ENCODE measurements at regions not wholly inside any gene's neighbourhood (a gene's known extent, or its start where the extent isn't known, plus 50 kb on each side); places are given as distances from the start of the nearest gene placed in this dataset.

DNA sequence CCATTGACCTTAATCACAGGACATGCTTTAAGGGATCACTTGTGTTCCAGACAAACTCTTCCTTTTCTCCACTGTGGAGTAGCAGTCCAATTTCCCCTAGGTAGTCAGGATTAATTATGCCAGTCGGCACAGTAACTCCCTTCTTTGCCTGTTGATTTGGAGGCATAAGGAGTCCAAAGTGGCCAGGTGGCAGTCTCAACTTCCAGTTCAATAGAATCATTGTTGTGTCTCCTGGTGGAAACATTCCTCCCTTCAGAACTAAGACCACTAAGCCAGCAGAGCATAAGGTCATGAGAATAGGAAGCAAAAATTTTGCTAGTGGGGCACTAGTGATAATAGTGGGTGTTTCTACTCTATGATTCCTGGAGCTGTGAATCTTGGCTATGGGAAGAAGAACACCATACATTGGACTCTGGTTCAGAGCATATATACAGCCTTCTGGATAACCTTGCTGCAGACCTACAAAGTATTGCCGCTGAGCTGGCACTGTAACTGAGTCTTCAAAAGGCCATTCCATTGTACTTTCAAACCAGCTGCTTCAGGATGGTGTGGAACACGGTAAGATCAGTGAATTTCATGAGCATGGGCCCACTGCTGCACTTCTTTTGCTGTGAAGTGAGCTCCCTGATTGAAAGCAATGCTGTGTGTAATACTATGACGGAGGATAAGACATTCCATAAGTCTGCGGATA, 147.3 kb upstream of the MAX start:
- Histone ChIP-seq H3K4me3 (no peak overlapping the region), H3K27ac (no peak overlapping the region)
- DNase-seq (ENCODE audit: low spot score), result no peak
- TF ChIP-seq, protein P1, sequence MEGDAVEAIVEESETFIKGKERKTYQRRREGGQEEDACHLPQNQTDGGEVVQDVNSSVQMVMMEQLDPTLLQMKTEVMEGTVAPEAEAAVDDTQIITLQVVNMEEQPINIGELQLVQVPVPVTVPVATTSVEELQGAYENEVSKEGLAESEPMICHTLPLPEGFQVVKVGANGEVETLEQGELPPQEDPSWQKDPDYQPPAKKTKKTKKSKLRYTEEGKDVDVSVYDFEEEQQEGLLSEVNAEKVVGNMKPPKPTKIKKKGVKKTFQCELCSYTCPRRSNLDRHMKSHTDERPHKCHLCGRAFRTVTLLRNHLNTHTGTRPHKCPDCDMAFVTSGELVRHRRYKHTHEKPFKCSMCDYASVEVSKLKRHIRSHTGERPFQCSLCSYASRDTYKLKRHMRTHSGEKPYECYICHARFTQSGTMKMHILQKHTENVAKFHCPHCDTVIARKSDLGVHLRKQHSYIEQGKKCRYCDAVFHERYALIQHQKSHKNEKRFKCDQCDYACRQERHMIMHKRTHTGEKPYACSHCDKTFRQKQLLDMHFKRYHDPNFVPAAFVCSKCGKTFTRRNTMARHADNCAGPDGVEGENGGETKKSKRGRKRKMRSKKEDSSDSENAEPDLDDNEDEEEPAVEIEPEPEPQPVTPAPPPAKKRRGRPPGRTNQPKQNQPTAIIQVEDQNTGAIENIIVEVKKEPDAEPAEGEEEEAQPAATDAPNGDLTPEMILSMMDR (IDR thresholded peaks at IDR 0.05), result no peak

DNA sequence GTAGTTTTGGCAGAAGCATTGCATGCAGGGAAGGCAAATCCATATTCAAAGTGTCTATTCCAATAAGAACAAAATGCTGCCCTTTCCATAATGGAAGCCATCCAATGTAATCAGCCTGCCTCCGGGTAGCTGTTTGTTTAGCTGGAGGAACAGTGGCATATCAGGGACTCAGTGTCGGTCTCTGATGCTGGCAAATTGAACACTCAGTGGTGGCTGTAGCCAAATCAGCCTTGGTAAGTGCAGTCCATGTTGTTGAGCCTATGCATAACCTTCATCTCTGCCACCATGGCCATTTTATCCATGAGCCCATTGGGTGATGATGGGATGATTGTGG, 147.8 kb upstream of the MAX start:
- DNase-seq (ENCODE audit: low spot score), result no peak
- no peak overlapping the region for H3K4me3 ChIP-seq

GRCh38 chr14:65251213-65251612, 148.9 kb upstream of the MAX start:
- DNase-seq (ENCODE audit: low spot score), result no peak
- H3K27ac ChIP-seq, result peak overlapping the region in 1 of 2 donors; percentile 7
- H3K4me3 ChIP-seq, result no peak overlapping the region
- TF ChIP-seq, protein P1 (IDR thresholded peaks at IDR 0.05), result no peak

More for the DNA sequence above, 147.8 kb upstream of the MAX start:
- TF ChIP-seq, protein P1 (IDR thresholded peaks at IDR 0.05), result no peak
- H3K27ac ChIP-seq, result no peak overlapping the region

DNA sequence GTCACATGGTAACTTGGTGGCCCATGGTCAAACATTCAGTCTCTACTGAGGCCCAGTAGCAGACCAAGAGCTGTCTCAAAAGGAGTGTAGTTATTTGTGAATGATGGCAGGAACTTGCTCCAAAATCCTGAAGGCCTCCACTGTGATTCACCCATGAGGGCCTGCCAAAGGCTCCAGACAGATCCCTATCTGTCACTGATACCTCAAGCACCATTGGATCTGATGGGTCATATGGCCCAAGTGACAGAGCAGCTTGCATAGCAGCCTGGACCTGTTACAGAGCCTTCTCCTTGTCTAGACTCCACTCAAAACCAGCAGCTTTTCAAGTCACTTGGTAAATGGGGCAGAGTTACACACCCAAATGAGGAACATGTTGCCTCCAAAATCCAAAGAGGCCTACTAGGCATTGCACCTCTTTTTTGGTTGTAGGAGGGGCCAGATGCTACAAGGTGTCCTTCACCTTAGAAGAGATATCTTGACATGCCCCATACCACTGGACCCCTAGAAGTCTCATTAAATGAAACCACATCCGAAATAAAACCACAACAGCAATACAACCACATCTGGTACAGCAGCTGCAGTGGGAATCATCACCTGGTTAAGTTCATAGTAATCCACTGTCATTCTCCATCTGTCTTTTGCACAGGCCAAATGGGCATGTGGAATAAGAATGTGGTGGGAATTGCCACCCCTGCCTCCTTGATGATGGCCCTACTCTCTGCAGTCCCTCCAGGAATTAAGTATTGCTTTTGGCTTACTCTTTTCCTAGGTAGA, 150.4 kb upstream of the MAX start:
- no peak for DNase-seq (ENCODE audit: low spot score)
- H3K27ac ChIP-seq, result no peak overlapping the region
- no peak overlapping the region for H3K4me3 ChIP-seq
- TF ChIP-seq, protein P1 (IDR thresholded peaks at IDR 0.05), result no peak

- no peak for DNase-seq (ENCODE audit: low spot score)
- no peak overlapping the region for H3K4me3 ChIP-seq
- no peak overlapping the region for H3K27ac ChIP-seq
- TF ChIP-seq, protein P1 (IDR thresholded peaks at IDR 0.05), result no peak
Measured at GRCh38 chr14:65255029-65255545, 152.8 kb upstream of the MAX start.

GRCh38 chr14:65255583-65256461, 153.5 kb upstream of the MAX start:
- no peak for DNase-seq (ENCODE audit: low spot score)
- H3K4me3 ChIP-seq, result no peak overlapping the region
- TF ChIP-seq, protein P1 (IDR thresholded peaks at IDR 0.05), result no peak
- no peak overlapping the region for H3K27ac ChIP-seq

All from coronary artery (tissue), 2 donors.